Kasumi-1 (cell line): ENCODE measurements at regions not wholly inside any gene's neighbourhood (a gene's known extent, or its start where the extent isn't known, plus 50 kb on each side); places are given as distances from the start of the nearest gene placed in this dataset.
"Not testable (repeated sequence)": the region's sequence is repeated elsewhere in the genome, so short reads cannot be mapped to it uniquely, and the experiment has no call there.

Source experiments
- DNase-seq, 2 experiments: peaks; one replicate each; lab custom pipeline; 2025; lab: John Stamatoyannopoulos, UW

DNA sequence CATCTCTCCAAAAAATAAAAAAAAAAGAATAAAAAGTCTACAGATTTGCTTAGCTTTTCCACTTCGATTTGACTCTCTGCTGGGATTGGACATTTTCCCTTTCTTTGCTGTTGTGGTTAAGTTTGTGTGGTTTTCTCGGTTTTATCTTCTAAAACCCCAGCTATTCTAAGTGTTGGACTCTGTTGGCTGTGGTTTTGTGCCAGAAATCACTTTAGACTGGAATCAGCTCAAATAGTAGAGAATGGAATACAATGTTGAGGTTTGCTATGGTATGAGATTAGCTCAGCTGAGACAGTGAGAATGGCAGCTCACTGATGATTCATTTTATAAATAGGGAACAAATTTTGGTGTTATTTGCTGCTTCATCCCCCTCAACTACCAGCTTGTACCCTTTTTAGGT lies 116.0 kb downstream of the BUB3 start:
- no peak for DNase-seq

DNA sequence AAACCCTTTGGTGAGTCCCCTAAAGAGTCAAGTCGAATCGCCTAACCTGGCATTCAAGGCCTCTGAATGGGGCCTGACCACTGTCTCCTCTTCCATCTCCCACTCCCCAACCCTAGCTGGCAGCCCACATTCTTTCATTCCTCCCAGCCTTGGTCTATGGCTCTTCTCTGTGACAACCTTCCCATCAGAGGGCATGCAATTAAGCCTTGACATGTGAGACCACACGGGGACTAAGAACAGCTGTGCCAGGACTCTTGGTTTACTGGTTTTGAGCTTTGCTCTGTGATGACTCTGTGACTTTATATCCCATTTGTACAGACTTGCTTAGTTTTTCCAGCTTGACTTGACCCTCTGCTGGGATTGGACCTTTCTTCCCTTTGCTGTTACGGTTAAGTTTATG lies 116.6 kb downstream of the BUB3 start:
- DNase-seq = no peak

- DNase-seq = peak; percentile 13 to 31
Observed at GRCh38 chr10:123272171-123272570, 118.0 kb downstream of the BUB3 start.

GRCh38 chr10:123274306-123275135 lies 120.3 kb downstream of the BUB3 start:
- no peak for DNase-seq

DNA sequence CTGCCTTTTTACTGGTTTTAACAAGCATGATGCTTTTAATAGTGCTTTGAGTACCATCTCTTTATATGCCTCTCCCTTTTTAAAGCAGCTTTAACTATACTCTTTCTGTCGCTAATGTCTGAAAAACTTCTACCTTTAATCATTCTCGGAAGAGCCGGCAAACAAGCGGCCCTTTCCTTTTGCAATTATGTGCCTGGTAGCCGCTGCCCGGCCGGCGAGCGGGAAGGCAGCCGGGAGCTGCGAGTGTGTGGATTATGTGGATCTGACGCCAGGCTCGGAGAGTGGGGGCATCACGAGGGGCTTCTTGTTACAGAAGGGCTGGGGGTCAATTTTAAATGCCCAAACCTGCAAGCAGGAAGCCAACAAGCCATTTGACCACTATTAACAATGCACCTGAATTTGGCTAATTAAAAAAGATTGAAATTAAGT lies 120.9 kb downstream of the BUB3 start:
- DNase-seq = no peak

- DNase-seq = no peak
Observed at GRCh38 chr10:123278445-123278844, 124.2 kb downstream of the BUB3 start.

DNA sequence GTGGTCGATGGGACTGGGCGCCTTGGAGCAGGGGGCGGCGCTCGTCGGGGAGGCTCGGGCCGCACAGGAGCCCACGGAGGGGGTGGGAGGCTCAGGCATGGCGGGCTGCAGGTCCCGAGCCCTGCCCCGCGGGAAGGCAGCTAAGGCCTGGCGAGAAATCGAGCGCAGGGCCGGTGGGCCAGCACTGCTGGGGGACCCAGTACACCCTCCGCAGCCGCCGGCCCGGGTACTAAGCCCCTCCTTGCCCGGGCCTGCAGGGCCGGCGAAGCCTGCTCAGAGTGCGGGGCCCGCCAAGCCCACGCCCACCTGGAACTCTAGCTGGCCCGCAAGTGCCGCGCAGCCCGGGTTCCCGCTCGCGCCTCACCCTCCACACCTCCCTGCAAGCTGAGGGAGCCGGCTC lies 129.2 kb downstream of the BUB3 start:
- DNase-seq = not testable (repeated sequence)

DNA sequence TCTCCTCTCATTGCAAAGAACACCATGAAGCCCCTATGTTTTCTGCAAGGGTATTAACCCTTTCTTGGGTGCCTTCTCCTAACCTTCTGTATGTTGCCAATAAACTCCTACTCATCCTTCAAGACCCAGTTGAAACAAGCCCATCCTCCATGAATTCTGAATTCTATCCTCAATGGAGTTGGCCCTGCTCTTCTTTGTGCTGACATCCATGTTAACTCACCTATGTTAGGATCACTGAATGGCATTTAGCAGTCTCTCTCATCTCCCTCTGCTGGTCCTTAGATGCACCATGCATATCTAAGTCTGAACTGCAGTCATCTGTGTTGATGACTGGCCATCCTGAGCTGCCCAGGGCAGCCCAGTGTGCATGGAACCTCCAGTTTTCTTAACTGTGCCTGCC lies 129.8 kb downstream of the BUB3 start:
- DNase-seq = no peak

DNA sequence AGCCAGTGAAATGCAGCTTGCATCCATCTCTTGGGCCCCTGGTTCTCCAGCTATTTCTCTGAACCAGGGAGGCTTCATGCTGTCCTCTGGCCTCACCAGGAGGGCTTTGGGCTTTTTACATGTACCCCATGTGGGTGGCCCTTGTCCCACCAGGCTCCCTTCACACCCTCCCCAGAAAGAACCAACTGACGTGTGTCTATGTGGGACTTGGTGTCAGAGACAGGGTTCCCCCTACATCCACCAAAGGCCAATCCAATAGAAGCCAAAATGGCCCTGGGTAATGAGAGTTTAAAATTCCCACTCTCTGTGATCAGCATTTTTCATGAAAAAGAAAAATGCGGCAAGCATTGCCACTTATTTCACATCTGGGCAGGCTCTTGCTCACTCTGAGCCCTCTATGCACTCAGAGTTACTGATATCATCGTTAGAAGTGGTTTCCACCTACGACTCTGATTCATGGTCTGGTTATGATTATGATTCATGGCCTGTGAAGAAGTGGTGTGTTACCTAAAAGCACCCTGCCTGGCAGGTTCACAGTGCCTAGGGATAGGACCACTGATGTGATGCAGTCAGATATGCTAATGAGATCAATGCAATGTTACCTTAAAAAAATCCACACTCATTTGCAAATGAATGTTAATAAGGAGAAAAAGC lies 133.5 kb downstream of the BUB3 start:
- DNase-seq = no peak

- no peak for DNase-seq
Observed at GRCh38 chr10:123289432-123289831, 135.2 kb downstream of the BUB3 start.

DNA sequence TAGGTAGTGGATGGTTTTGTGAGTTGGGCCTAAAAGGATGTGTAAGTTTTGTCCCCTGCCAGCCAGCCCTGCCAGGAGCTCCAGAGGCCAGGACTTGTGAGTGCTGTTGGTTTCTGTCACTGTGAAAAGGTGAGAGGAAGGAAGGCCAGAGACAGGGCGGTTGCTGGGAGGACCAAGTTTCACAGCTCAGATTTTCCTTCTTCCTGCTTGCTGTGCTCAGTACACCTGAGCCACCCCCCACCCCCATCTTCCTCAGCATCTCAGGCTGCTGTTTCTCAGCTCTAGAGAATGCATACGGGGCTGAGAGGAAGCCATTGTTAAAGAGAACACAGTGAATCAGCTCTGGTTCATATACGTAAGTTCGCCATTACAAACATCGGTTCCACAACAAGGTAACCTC lies 139.9 kb downstream of the BUB3 start:
- no peak for DNase-seq

GRCh38 chr10:123294886-123295285 lies 140.7 kb downstream of the BUB3 start:
- DNase-seq = no peak

DNA sequence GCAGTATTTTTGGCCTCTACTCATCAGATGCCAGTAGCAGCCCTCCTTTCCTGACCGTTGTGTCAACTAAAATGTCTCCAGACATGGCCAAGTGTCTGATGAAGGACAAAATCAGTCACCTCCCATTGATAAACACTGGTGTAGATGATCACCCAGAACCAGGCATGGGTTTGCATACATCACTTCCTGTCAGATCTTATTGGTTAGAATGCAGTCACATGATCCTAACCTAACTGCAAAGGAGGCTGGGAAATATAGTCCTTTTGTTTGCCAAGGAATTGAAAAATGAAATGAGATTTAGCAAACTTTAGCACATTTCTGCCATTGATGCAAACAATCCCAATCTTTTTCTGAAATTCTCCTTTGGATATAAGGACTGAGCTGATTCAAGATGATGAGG lies 141.4 kb downstream of the BUB3 start:
- DNase-seq = no peak

DNA sequence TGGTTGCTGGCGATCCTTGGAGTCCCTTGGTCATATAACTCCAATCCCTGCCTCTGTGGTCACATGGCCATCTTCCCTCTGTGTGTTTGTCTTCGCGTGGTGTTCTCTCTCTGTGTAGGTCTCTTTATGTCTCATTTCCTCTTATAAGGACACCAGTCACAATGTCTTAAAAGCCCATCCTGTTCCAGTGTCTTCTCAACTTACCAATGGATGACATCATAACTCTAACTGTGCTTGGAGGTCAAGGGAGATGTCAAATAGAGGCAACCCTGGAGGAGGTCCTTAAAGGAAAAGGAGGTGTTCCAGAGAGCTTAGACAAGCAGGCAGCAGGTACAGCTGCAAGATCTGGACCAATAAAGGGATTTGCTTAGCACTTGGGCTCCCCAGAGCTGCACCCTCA lies 143.0 kb downstream of the BUB3 start:
- DNase-seq = no peak

- DNase-seq = no peak
Observed at GRCh38 chr10:123298583-123298982, 144.4 kb downstream of the BUB3 start.

- no peak for DNase-seq
Observed at GRCh38 chr10:123299598-123299997, 145.4 kb downstream of the BUB3 start.

- no peak for DNase-seq
Observed at GRCh38 chr10:123301077-123301857, 147.1 kb downstream of the BUB3 start.

DNA sequence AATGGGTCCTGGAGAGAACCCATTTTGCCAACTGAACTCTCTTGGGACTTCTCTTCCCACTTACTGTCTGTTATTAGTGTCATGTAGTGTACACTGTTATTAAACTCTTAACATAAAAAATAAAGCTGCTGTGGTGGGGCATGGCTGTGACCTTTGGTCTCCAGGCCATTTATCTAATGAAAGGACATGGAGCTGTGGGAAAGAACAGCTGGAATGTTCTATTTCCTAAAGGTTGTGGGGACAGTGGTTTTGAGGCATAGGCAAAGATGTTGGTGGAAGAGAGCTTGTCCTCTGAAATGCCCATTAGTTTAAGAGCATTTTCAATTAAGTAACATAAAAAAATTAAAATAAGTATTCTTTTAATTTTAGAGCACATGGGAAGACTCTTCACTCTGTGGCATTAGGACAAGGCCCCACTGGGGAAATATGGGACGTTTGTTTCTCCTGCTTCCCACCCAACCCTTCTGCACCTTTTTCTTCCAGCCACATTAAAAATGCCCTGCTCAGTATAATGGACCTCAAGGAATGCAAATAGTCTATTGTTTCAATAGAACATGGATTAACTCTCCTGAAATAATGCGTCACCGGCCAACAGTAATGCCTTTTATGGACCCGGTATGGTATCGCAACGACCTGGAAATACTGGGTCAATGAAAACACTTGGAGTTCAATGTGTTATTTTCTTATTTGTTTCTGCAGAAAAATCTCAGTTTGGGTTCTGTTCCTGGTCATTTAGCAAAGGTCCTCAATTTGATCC lies 149.6 kb downstream of the BUB3 start:
- no peak for DNase-seq

DNA sequence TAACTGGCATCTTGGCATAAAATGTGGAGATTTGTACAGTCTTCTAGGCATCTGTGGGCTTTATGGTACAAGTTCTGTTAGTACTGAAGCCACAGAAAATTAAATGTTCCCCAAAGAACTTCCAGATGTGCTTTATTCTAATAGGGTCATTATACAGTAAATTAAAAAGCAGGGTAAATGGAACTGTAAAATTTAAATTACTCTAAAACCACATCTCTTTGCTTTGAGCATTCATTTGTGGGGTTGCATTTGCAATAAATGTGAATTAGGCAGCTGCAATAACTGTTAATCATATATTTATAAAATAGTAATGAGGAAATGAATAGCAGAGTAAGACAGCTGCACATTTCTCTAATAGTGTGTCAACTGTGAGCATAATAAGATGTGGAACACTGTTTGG lies 151.5 kb downstream of the BUB3 start:
- DNase-seq = no peak

- no peak for DNase-seq
Observed at GRCh38 chr10:123306290-123306689, 152.1 kb downstream of the BUB3 start.

GRCh38 chr10:123309731-123310130 lies 155.5 kb downstream of the BUB3 start:
- no peak for DNase-seq

GRCh38 chr10:123316776-123317175 lies 162.6 kb downstream of the BUB3 start:
- no peak for DNase-seq
